NT2/D1 (cell line): ENCODE measurements at regions not wholly inside any gene's neighbourhood (a gene's known extent, or its start where the extent isn't known, plus 50 kb on each side); places are given as distances from the start of the nearest gene placed in this dataset.
A peak's percentile ranks its signal among the peaks of the same experiment; 100 is the strongest.

Source experiments
- DNase-seq: peaks from one replicate; pipeline ENCODE4 v3.0.0-alpha.2; 2011; ENCODE audit warnings: low read depth, low spot score
- H3K27me3 ChIP-seq: 2 replicates; pipeline ENCODE4 v1.6.0; 2011; ENCODE audit warnings: mild to moderate bottlenecking; ENCODE audit not compliant: insufficient read length, insufficient read depth
- H3K36me3 ChIP-seq: 2 replicates; pipeline ENCODE4 v1.6.1; 2011; ENCODE audit warnings: mild to moderate bottlenecking, low read length, mixed read lengths; ENCODE audit not compliant: insufficient read depth, insufficient read length
- H3K4me1 ChIP-seq: 2 replicates; pipeline ENCODE4 v1.5.1; 2011; ENCODE audit not compliant: insufficient read depth, insufficient read length
- H3K4me3 ChIP-seq: 2 replicates; pipeline ENCODE4 v1.5.1; 2011; ENCODE audit warnings: low read depth; ENCODE audit not compliant: insufficient read length
- H3K9ac ChIP-seq: 2 replicates; pipeline ENCODE4 v1.6.0; 2011; ENCODE audit warnings: low read depth; ENCODE audit not compliant: insufficient read length
- H3K9me3 ChIP-seq: 2 replicates; pipeline ENCODE4 v1.5.1; 2011; ENCODE audit warnings: mild to moderate bottlenecking, low read length; ENCODE audit not compliant: insufficient read depth
- SUZ12 ChIP-seq: IDR thresholded peaks from 2 replicates; pipeline ENCODE4 v1.6.1; 2011; ENCODE audit not compliant: insufficient read length, insufficient read depth; ENCODE audit errors: extremely low read depth
- YY1 ChIP-seq: IDR thresholded peaks from 2 replicates; pipeline ENCODE4 v1.6.1; 2011; ENCODE audit not compliant: insufficient read length, insufficient read depth
- ZNF274 ChIP-seq: IDR thresholded peaks from 2 replicates; pipeline ENCODE4 v1.6.1; 2011; ENCODE audit warnings: mild to moderate bottlenecking, low read depth, low read length

- no peak for TF ChIP-seq YY1
- no peak for TF ChIP-seq SUZ12
- TF ChIP-seq ZNF274, result no peak
- Histone ChIP-seq H3K27me3 (no peaks in the 10 kb centered on the region), H3K4me1 (no peaks in the 10 kb centered on the region), H3K4me3 (no peak overlapping the region), H3K9me3 (no peaks in the 10 kb centered on the region), H3K36me3 (no peaks in the 10 kb centered on the region), H3K9ac (no peak overlapping the region)
- no peak for DNase-seq
Observed at GRCh38 chr10:55460008-55460407, 659.0 kb upstream of the PCDH15 start.

- Histone ChIP-seq H3K27me3 (no peaks in the 10 kb centered on the region), H3K9ac (no peak overlapping the region), H3K4me1 (no peaks in the 10 kb centered on the region), H3K36me3 (no peaks in the 10 kb centered on the region), H3K4me3 (no peak overlapping the region), H3K9me3 (no peaks in the 10 kb centered on the region)
- TF ChIP-seq ZNF274, result no peak
- no peak for TF ChIP-seq YY1
- no peak for TF ChIP-seq SUZ12
- no peak for DNase-seq
Observed at GRCh38 chr10:55449981-55450380, 649.0 kb upstream of the PCDH15 start.

GRCh38 chr10:55446441-55447002 is 645.5 kb upstream of the PCDH15 start:
- Histone ChIP-seq H3K36me3 (no peaks in the 10 kb centered on the region), H3K9ac (no peak overlapping the region), H3K9me3 (no peaks in the 10 kb centered on the region), H3K27me3 (no peaks in the 10 kb centered on the region), H3K4me1 (no peaks in the 10 kb centered on the region), H3K4me3 (no peak overlapping the region)
- no peak for DNase-seq
- no peak for TF ChIP-seq YY1
- no peak for TF ChIP-seq SUZ12
- no peak for TF ChIP-seq ZNF274

GRCh38 chr10:55441777-55442176 is 640.7 kb upstream of the PCDH15 start:
- TF ChIP-seq SUZ12 (no peak), ZNF274 (no peak), YY1 (no peak)
- H3K9ac ChIP-seq, result no peak overlapping the region
- no peaks in the 10 kb centered on the region for H3K4me1 ChIP-seq
- H3K27me3 ChIP-seq, result no peaks in the 10 kb centered on the region
- no peaks in the 10 kb centered on the region for H3K36me3 ChIP-seq
- H3K9me3 ChIP-seq, result no peaks in the 10 kb centered on the region
- H3K4me3 ChIP-seq, result no peak overlapping the region
- no peak for DNase-seq

GRCh38 chr10:55426138-55426537 is 625.1 kb upstream of the PCDH15 start:
- Histone ChIP-seq H3K9ac (no peak overlapping the region), H3K9me3 (no peaks in the 10 kb centered on the region), H3K4me1 (no peaks in the 10 kb centered on the region), H3K36me3 (no peaks in the 10 kb centered on the region), H3K27me3 (no peaks in the 10 kb centered on the region), H3K4me3 (no peak overlapping the region)
- TF ChIP-seq ZNF274 (no peak), YY1 (no peak), SUZ12 (no peak)
- no peak for DNase-seq

GRCh38 chr10:55410415-55410885 is 609.4 kb upstream of the PCDH15 start:
- DNase-seq, result peak; percentile 6
- no peak overlapping the region for H3K9ac ChIP-seq

GRCh38 chr10:55404094-55404493 is 603.1 kb upstream of the PCDH15 start:
- TF ChIP-seq ZNF274, result no peak
- TF ChIP-seq YY1, result no peak
- no peak for TF ChIP-seq SUZ12
- no peaks in the 10 kb centered on the region for H3K36me3 ChIP-seq
- no peak for DNase-seq
- H3K27me3 ChIP-seq, result no peaks in the 10 kb centered on the region
- no peaks in the 10 kb centered on the region for H3K4me1 ChIP-seq
- H3K9ac ChIP-seq, result no peak overlapping the region
- H3K9me3 ChIP-seq, result no peaks in the 10 kb centered on the region
- no peak overlapping the region for H3K4me3 ChIP-seq

More at GRCh38 chr10:55410415-55410885, 609.4 kb upstream of the PCDH15 start:
- TF ChIP-seq SUZ12, result no peak
- TF ChIP-seq YY1, result no peak
- no peak for TF ChIP-seq ZNF274
- Histone ChIP-seq H3K27me3 (no peaks in the 10 kb centered on the region), H3K36me3 (no peaks in the 10 kb centered on the region), H3K4me3 (no peak overlapping the region), H3K9me3 (no peaks in the 10 kb centered on the region), H3K4me1 (no peaks in the 10 kb centered on the region)
